ENCODE measurements at regions not wholly inside any gene's neighbourhood (a gene's known extent, or its start where the extent isn't known, plus 50 kb on each side); places are given as distances from the start of the nearest gene placed in this dataset.
"Not testable (repeated sequence)": the region's sequence is repeated elsewhere in the genome, so short reads cannot be mapped to it uniquely, and the experiment has no call there.

- H3K36me3 ChIP-seq: no peaks in the 10 kb centered on the region
- H3K4me1 ChIP-seq: no peaks in the 10 kb centered on the region
- no peaks in the 10 kb centered on the region for H3K9me3 ChIP-seq
- no peak overlapping the region for H3K27ac ChIP-seq
- peaks cover 0 to 2% of the 10 kb centered on the region in 2 donors for H3K27me3 ChIP-seq
- H3K4me3 ChIP-seq: no peak overlapping the region
- no peak for TF ChIP-seq CTCF (IDR thresholded peaks at IDR 0.05)
- DNase-seq: no peak
- intact Hi-C loops (cut with DNase I; ENCODE audit: low total_unique reads): no loop called here
Measured at GRCh38 chr3:66934041-66934440, 64.1 kb upstream of the KBTBD8 start.

DNA sequence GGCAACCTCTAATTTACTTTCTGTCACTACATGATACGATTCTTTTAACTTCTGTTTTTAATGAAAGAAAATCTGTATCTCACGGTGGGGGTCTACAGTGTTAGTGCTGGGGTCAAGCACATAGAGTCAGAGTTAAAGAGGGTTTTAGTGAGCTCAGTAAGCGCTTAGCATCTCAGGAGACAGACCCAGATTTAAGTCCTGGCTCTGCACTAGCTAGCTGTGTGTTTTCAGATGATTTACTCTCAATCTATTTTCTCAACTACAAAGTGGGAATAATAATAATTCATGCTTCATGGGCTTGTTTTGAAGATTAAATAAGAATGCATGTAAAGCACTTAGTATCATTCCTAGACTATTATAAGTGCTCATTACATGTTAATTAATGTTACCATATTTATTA, 63.4 kb upstream of the KBTBD8 start:
- Histone ChIP-seq H3K36me3 (no peaks in the 10 kb centered on the region), H3K27ac (no peak overlapping the region), H3K27me3 (peaks cover 0 to 2% of the 10 kb centered on the region in 2 donors), H3K9me3 (no peaks in the 10 kb centered on the region), H3K4me1 (no peaks in the 10 kb centered on the region), H3K4me3 (no peak overlapping the region)
- no peak for DNase-seq
- no peak for TF ChIP-seq CTCF (IDR thresholded peaks at IDR 0.05)
- intact Hi-C loops (cut with DNase I; ENCODE audit: low total_unique reads): no loop called here

- H3K9me3 ChIP-seq; H3K4me3 ChIP-seq; H3K27me3 ChIP-seq; H3K4me1 ChIP-seq; H3K36me3 ChIP-seq; intact Hi-C loops (cut with DNase I; ENCODE audit: low total_unique reads); DNase-seq; H3K27ac ChIP-seq: not testable (repeated sequence)
Measured at GRCh38 chr3:66937041-66937440, 61.1 kb upstream of the KBTBD8 start.

GRCh38 chr3:66938338-66938963, 59.7 kb upstream of the KBTBD8 start:
- H3K27ac ChIP-seq: no peak overlapping the region
- peak; percentile 49 to 63 for TF ChIP-seq CTCF (IDR thresholded peaks at IDR 0.05)
- no peaks in the 10 kb centered on the region for H3K36me3 ChIP-seq
- no peak for DNase-seq
- intact Hi-C loops (cut with DNase I; ENCODE audit: low total_unique reads): no loop called here
- H3K4me3 ChIP-seq: no peak overlapping the region
- H3K4me1 ChIP-seq: no peaks in the 10 kb centered on the region
- H3K9me3 ChIP-seq: no peaks in the 10 kb centered on the region
- peaks cover 0 to 7% of the 10 kb centered on the region in 2 donors for H3K27me3 ChIP-seq

- Histone ChIP-seq H3K9me3 (no peaks in the 10 kb centered on the region), H3K4me1 (no peaks in the 10 kb centered on the region), H3K27ac (no peak overlapping the region), H3K27me3 (no peaks in the 10 kb centered on the region), H3K36me3 (no peaks in the 10 kb centered on the region), H3K4me3 (no peak overlapping the region)
- intact Hi-C loops (cut with DNase I; ENCODE audit: low total_unique reads): no loop called here
- TF ChIP-seq CTCF (IDR thresholded peaks at IDR 0.05): no peak
- no peak for DNase-seq
Measured at GRCh38 chr3:66948041-66948440, 50.1 kb upstream of the KBTBD8 start.
